Left forelimb (tissue), 1 donor: ENCODE measurements at regions not wholly inside any gene's neighbourhood (a gene's known extent, or its start where the extent isn't known, plus 50 kb on each side); places are given as distances from the start of the nearest gene placed in this dataset.
A peak's percentile ranks its signal among the peaks of the same experiment; 100 is the strongest.

Source experiments
- DNase-seq: peaks from one replicate; pipeline ENCODE4 v3.0.0-alpha.2; 2018; ENCODE audit warnings: low spot score

DNA sequence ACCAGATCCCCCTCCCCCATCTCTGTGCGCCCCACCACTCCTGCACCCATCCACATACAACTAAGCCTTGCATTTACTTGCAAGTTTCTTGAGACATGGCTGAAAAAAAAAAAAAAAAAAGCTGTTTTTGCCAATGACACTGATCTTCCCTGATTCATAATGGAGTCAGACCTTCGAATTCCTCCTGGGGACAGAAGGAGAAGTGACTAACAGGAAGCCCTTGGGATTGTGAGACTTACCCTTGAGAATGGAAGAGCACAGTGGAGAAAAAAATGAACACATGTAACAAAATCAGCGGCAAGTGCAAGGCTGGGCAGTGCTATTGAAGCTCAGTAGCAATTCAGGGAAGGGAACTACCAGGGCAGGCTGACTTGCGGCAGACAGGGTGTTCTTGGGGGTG, 288.4 kb downstream of the BCOR start:
- no peak for DNase-seq

DNA sequence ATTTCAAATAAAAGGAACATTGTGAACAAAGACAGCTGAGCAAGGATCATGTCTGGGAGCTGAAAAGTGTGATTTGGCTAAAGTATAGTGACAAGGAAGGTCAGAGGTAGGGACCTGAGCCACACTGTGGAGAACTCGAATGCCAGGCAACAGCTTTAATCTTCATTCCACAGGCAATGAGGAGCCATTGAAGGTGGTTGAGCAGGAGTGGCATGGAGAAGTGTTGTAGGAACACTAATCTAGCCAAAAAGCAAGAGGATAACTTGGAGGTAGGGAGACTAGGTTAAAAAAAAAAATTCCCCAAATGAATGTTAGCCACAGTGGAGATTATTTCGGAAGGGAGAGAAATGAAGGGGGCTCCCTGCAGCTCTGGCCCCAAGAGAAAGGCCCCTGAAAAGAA, 286.9 kb downstream of the BCOR start:
- DNase-seq = no peak

DNA sequence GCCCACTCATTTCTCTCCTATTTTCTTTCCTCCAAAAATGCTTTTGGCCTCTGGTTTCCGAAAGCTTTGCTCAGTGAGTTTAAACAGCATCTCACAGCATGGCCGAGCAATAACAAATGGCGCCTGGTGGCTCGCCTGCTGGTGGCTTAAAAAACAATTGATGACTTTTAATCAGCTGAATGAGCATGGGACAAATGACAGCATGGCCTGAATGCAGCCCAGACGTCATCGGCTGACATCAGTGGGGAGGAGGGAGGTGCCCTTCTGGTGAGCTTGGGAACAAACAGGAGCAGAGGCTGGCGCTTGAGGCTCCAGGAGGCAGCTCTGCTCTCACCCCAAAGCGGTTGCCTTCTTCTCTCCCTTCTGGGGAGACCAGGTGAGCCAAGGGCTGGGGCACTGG, 286.4 kb downstream of the BCOR start:
- DNase-seq = no peak

DNA sequence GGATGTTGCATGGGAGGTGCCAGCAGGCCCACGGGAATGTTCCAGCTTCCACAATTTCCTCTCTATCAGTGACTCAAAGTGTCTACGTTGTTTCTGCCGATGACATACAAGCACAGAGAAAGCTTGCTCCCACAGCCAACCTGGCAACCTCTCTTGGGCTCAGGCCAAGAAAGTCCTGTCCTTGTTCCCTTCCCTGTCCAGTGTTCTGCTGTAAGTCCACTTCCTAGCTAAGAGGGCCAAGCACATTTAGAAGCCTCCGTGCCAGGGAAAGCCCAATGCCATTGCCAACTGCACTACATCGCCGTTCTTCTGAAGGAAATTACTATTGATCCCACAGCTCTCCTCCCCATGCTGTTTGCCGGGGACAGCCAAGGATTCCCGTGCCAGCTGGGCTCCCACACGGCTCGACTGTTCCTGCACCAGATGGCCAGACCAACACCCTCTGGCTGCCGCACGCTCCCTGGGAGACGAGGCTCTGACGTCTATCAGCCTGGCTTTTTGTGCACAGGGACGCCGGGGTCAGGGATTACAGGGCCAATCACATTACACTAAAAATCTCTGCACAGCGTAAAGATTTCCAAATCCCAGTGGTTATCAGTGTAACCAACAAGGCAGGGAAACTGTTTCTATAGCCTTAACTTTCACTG, 284.0 kb downstream of the BCOR start:
- DNase-seq = peak; percentile 68

DNA sequence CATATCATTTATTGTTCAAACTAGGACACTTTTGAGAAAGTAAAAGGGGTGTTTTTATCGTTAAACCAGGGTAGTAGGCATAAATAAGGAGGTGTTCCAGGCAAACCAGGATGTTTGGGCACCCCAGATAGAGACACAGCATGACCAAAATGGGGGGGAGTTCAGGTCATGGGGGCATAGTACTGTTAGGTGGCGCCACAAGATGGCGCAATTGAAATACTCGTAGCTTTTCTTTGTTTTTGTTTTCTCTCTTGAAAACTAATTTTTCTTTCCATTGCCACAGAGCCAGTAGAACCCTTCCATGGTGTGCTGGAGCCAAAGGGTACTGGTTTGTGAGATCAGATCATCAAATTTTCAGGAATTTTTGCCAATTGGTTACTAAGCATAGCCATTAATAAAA, 283.4 kb downstream of the BCOR start:
- no peak for DNase-seq

DNA sequence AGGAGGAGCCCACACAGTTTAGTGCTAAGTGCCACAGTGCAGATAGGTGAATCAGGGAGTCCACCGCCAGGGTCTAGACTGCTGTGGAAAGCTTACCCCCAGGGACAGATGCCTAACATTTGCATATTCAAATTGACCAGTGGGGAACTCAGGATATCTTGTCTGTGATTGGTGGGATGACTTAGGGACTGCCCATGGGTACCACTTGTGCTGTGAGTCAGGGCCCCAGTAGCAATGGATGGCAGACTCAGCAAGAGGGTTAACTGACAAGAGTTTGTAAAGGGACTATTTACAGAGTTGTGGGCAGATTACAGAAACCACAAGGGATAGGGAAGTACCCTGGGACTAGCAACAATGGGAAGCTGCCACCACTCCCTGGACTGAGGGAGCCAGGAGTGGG, 282.1 kb downstream of the BCOR start:
- DNase-seq = no peak

DNA sequence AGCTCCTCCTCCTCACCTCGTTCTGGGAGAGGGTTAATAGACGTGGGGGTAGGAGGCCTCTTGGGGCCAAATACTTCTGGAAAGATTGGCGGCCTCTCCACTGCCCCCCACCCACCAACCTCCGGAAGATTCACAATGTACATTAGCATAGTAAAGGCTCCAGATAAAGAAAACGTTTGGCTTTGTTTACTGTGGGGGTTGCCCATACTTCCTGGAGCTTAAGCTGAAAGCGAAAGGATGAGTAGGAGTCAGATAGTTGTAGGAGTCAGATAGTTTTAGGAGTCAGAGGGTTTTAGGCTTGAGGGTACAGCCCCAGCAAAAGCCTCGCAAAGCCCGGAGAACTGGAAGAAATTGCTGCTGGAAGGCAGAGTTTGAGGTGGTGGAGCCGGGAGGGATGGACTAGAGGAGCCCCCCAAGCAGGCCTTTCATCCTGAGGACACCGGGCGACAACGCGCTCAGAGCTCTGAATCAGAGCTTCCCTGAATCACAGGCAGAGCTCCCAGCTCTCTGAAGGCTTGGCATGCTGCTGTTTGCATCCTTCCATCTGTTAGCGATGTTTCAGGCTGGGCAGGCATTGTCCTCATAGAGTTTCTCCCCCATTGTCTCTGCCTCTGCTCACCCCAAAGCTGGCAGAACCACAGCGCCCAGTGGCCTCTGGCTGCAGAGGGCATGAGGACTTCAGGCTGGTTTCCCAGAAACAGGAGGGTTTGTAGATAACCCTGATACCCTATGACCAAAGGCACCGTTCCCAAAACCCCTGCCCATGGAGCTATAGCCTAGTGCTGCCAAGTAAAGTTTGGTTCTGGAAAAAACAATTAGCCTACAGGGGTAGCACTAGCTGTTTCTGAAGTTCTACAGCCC, 280.7 kb downstream of the BCOR start:
- DNase-seq = no peak

DNA sequence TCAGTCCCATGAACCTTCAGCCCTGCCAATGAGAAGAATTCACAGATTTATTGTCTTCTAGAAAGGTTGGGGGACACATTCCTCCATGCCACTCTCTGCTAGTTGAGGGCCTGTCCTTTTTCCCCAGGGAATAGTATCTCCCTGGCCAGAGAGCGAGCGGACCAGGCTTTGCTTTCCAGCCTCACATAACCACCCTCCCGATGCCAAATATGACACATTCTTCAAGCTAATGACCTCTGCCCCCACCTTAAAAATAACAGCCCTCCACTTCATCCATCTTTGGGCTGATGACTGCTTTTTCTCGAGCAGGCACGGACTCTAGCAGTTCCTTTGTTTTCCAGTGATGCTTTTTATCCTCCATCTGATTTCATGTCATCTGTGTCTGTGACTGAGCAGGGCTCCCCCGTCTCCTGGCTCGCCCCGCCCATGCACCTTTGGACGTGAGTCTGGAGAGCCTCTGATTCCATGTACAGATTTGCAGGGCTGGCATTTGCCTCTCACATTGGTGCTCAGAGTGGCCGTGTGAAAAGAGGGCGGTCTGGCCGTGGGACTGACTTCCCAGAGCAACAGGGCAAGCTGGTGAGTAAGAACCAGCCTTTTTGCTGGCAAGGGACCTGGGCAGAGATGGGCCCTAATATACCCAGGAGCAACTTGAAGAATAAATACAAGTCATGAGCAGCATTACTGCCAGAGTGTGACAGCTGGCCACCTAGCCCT, 279.8 kb downstream of the BCOR start:
- DNase-seq = no peak

DNA sequence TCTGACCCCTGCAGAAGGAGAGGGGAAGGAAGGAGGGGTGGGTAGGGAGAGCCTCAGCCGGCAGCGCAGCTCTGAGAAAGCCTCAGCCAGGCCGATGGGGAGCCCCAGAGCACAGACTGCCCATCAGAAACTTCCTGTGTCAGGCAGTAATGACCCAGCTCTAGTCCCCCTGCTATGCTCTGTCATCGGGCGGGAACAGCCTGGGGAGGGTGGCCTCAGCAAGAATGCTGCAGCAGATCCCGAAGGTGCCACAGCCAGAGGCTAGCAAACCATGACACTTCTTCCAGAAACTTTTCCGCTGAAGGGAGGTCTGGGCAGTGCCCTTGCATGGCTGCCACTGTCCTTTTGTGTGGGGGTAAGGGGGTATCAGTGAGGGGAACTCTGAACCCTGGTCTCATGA, 279.0 kb downstream of the BCOR start:
- no peak for DNase-seq

DNA sequence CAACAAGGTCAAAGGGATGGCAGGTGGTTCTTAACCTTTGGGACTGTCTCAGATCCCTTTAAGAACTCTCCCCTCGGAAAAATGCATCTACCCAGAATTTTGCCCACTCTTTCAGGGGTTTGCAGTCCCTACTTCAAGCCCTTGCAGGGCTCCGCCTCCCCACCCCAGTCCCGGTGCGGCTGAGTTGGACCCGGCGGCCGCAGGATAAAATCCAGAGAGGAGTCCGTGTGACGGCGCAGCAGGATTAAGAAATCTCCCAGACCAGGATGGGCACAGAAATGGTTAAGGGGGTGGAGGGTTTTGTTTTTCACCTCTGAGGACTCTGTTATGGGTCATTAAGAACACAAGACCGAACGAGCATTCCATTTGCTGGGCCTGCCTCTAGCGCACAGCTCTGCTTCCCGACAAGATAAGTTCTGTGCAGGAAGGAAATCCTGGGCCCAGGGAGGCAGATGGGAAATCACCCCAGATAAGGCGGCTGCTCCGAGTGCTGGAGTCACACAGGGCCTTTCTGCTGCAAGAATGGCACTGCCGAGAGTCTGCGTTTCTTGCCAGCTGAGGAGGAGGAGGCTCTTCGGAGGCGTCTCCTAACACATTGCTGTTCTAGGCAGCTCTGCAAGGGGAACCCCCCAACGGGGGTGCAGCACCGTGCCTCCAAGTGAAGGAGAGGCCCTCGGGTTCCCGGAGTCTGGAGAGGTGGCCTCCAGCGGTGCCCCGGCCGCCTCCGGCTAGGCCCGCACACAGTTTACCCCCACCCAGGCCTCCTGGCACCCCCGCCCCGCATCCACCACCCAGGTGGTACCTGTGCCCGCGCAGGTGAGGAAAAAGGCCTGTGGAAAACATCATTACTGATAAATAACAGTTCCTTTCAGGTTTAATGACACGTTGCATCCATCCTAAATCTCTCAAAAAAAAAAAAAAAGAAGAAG, 277.6 kb downstream of the BCOR start:
- no peak for DNase-seq

DNA sequence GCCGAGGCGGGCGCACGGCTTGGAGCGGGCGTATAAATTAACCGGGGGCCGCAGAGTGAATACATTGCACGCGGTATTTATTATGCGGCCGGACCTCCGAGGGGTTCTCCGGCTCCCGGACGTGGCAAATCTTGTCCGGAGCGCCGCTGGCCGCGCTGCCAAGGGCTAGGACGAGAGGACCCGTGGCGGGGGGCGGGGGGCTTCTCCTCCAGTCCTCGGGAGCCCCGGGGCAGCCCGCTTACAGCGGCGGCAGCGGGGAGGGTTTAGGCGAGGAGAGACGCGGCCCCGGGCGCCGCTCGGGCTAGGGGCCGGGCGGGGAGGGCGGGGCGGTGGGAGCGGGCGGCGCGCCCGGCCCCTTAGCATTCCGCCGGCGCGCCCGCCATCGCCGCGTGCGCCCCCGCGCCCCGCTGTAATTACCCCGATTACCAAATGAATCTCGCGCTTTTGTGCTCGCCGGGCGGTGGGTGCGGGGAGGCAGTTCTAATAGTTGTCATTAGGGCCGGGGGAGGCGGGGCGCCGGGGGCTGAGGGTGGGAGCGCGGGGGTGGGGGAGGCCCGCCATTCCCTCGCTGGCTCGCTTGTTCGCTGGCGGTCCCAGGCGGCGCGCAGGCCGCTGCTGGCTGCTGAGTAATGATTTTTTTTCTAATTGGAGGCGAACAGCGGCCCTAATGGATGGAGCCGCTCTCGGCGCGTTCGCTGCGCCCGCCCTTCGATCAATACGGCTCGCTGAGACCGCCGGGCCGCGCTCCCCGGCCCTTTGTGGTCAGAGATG, 276.6 kb downstream of the BCOR start:
- DNase-seq = peak; percentile 68

DNA sequence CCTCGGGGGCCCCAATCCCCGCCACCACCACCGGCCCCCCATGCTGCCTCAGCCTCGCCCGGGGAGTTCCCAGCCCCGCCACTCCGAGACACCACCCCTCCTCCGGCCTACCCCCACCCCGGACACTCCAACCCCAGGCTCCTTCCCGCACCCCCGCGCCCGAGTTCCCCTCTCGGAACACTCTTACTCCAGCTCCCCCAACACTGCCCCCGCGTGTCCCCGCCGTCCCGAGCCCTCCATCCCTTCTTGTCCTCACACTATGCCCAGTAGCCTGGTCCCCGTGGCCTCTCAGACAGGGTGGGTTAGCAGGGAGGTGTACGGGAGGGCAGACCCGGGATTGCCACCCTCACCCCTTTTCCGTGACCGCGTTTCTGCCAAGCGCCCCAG, 276.1 kb downstream of the BCOR start:
- DNase-seq = no peak

DNA sequence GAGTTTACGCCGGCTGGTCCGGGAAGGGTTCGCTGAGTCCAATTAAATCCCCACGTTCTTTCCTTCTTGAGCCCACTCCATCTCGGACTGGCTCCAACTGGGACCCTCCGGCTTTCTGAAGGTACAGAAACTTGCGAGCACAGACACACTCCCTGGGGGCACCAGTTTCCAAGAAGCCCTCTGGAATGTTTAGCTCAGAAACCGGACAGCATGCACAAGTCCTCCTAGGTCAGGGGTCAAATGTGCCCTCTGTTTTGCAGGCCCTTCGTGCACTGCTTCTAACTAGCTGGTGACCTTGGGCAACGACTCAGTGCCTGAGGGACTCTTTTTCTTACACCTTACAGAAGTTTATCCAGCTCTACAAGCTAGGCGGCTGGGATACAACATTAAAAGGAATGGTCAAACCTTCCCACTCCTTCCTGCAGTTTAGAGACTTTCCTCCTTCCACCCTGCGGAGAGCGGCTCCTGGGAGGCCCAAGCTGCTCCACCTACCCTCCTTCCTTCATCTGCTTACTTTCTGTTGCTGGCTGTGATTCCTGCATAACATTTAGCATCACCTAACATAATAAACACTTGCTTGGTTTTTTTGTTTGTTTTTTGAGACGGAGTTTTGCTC, 275.5 kb downstream of the BCOR start:
- no peak for DNase-seq

DNA sequence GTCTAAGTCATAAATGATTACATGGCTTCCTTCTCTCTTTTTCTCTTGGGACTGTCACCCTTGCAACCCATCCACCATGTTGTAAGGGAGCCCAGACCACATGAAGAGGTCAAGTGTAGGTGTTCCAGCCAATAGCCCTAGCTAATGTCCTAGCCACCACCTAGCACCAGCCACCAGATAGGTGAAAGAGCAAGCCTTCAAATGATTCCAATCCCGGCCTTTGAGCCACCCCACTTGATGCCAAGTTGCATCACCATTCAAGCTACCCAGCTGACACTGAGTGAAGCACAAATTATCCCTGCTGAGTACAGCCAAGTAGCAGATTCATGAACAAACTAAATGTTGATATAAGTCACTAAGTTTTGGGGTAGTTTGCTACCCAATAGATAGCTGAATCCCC, 274.3 kb downstream of the BCOR start:
- no peak for DNase-seq

DNA sequence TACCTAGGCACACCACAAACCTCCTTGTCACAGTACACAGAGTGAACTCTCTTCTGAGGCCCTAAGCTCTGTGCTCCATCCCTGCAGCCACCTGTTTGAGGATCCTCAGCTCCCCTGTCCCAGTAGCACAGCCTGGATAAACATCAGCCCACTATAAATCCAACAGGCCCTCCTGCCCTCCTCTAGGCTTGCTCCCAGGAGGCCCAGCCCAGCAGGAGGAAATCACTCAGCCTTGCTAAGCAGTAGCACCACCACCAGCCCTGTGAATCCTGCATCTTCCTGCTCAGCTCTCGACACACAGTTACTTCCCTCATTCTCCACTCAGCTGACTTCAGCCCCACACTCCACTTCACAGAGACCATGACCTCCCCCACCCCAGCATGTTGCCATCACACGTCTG, 273.9 kb downstream of the BCOR start:
- DNase-seq = no peak

DNA sequence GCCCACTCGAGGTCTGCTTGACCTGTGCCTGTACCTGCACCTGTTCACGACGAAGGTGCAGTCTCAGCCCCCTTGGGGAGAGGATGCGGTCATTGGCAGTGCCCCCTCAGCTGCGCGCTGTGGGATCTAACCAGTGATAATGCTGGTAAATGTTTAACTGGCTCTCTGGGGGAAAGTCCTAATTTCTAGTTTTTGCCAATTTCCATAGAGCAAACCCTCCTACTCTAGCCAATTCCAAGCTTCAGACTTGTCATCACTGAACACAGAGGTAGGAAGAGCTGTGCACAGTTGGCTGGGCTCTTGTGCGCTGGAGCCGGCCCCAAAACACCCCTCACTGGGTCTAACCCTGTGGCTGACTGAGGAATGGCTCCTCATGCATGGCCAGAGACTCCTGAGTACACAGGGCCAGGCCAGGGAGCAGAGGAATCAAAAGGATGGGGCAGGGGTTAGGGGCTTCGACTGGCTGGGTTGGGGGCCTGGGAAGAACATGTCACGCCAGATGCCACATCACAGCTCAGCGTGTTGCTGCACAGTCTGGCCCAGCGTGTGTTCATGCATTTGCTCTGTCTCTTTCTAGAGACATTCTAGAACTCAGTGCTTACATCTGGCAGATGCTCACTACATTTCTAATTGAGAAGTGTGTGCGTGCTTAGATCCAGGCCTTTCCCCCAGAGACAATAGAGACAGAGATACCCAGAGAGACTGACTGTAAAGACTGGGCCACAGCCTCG, 270.8 kb downstream of the BCOR start:
- DNase-seq = no peak

DNA sequence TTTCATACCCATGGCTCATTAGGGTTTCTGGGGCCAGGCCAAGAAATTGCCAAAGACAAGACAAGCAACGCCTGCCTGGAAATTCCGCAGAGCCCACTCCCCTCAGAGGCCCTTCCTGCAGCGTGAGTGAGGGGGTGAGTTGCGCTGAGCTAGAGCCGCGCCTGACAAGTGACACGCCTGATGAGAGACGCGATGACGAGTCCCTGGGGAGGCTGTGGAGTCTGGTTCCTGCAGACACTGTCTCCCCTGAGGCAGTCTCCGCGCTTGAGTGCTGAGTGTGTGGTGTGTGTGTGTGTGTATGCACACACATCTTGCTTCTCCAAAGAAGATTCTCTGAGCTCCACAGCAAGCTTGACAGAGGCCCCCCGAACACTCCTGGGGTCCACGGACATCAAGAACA, 269.8 kb downstream of the BCOR start:
- DNase-seq = no peak

DNA sequence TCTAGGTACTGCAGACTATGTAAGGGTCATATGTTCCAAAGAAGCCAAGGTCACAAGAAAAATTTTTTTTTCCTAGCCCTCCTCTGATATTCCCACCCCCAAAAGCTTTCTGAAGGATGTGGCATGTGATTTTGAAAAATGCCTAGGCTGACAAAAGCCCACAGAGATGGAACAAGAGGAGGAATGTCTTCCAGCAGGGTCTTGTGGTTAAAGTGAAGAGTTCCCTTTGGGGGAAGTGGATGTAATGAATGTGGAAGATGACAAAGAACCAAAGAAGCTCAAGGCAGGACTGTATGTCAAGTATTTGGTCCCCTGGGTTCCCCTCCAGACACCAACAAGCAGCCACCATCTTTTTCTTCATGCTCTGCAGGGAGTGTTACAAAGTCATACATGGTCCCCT, 268.8 kb downstream of the BCOR start:
- no peak for DNase-seq

DNA sequence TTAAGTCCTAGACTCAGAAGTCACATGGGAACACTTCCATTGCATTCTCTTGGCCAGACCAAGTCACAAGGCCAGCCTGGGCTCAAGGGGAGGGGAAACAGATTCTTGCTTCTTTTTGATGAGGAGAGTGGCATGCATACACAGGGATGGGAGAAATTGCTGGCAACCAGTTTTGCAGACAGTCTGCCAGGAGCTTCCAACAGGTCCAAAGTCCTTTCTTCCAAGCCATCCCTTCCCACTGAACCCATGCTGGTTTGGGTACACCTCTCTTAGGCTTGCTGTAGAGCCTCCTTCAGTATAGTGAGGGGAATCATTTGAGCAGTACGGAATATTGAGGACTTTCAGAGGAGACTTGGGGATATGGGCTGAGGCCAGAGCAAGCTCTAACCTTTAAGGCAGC, 267.8 kb downstream of the BCOR start:
- DNase-seq = no peak

DNA sequence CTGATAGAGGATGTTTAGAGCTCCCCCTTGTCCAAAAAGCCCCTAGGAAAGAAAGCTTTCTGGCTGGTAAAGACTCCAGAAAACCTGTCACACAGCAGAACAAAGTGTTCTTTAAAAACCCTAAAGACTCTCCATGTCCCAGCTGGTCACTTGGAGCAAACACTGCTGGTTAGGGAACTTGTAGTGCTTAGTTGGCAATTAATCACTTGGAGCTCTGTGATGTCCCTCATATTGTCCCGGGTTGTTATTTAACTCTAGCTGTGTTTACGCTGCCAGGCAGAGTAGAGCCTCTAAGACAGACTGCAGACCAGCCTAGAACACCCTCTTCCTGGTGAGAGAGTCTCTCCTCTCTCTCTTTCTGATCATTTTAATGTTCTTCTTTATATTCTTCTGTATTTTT, 267.3 kb downstream of the BCOR start:
- no peak for DNase-seq
